Cardiac fibroblast (primary cell): ENCODE measurements at regions not wholly inside any gene's neighbourhood (a gene's known extent, or its start where the extent isn't known, plus 50 kb on each side); places are given as distances from the start of the nearest gene placed in this dataset.

ENCODE experiments used
- DNase-seq, 2 donors: peaks; one replicate each; pipeline versions ENCODE4 v3.0.0 to v3.0.0-alpha.2; 2010; ENCODE audit warnings: low read depth in 2 of 2
- H3K4me3 ChIP-seq, 2 donors: replicated peaks in 1 of 2; 1 replicate in 1 of 2; 2 replicates in 1 of 2; pipeline ENCODE4 v1.5.1; 2011; ENCODE audit warnings: low read depth in 2 of 2, low read length in 2 of 2, mild to moderate bottlenecking in 2 of 2, moderate library complexity in 1 of 2
- TF ChIP-seq, protein P1 (sequence below): IDR thresholded peaks from one replicate; pipeline ENCODE4 v1.5.1; 2011; ENCODE audit warnings: low read depth, mild to moderate bottlenecking, low read length, inconsistent platforms

DNA sequence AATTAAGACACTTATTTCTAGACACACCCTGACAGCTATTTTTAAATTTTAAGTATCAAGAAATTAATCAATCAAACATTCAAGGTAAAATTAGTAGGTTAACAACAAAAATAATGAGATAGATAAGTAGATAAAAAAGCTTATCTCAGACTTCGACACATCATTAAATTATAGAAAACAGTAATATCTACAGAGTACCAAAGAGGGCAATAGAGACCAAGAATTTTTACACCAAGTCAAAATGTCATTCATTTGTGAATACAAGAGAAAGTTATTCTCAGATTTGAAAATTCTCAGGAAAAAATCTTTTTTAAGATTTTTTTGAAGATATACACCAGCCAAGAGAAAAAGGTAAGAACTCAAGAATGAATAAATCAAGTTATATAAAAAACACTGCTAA, 445.6 kb downstream of the ACTL7B start:
- H3K4me3 ChIP-seq = no peak overlapping the region
- TF ChIP-seq, protein P1, sequence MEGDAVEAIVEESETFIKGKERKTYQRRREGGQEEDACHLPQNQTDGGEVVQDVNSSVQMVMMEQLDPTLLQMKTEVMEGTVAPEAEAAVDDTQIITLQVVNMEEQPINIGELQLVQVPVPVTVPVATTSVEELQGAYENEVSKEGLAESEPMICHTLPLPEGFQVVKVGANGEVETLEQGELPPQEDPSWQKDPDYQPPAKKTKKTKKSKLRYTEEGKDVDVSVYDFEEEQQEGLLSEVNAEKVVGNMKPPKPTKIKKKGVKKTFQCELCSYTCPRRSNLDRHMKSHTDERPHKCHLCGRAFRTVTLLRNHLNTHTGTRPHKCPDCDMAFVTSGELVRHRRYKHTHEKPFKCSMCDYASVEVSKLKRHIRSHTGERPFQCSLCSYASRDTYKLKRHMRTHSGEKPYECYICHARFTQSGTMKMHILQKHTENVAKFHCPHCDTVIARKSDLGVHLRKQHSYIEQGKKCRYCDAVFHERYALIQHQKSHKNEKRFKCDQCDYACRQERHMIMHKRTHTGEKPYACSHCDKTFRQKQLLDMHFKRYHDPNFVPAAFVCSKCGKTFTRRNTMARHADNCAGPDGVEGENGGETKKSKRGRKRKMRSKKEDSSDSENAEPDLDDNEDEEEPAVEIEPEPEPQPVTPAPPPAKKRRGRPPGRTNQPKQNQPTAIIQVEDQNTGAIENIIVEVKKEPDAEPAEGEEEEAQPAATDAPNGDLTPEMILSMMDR = no peak
- DNase-seq = no peak

- TF ChIP-seq, protein P1 = peak; percentile 20
- DNase-seq = no peak
- H3K4me3 ChIP-seq = no peak overlapping the region
These were observed 455.5 kb downstream of the ACTL7B start for GRCh38 chr9:108400297-108400696.

DNA sequence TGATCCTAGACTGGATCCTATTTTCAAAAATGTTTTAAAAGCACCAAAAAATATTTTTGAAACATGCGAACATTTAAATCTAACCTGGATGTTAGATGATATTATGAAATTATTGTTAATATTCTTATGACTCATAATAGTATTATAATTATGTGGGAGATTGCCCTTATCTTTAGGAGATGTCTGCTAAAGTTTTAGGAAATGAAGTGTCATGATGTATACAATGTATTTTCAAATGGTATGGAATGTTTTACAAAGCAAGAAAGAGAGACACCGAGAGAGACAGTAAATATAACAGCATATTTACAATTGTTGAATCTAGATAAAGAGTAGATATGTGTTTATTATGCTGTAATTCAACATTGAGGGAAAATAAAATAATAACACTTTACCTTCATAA, 455.9 kb downstream of the ACTL7B start:
- TF ChIP-seq, protein P1 = no peak
- no peak overlapping the region for H3K4me3 ChIP-seq
- no peak for DNase-seq

DNA sequence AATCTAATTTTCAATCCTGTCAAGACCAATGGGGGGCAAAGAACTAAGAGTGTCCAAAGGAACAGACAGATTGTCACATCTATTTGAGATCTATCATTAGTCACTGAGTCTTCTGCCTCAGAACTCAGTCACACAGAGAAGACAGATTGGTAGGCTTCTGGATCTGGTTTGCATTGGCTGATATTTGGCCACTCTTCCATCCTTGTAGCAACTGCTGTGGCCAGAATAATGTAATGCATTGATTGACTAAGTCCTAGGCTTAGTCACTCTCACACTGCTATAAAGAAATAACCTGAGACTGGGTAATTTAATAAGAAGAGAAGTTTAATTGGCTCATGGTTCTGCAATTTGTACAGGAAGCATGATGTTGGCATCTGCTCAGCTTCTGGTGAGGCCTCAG, 458.5 kb downstream of the ACTL7B start:
- TF ChIP-seq, protein P1 = no peak
- DNase-seq = no peak
- H3K4me3 ChIP-seq = no peak overlapping the region

GRCh38 chr9:108396611-108397010, 459.2 kb downstream of the ACTL7B start:
- no peak overlapping the region for H3K4me3 ChIP-seq
- TF ChIP-seq, protein P1 = no peak
- DNase-seq = no peak

GRCh38 chr9:108396193-108396592, 459.6 kb downstream of the ACTL7B start:
- no peak for DNase-seq
- TF ChIP-seq, protein P1 = no peak
- no peak overlapping the region for H3K4me3 ChIP-seq

DNA sequence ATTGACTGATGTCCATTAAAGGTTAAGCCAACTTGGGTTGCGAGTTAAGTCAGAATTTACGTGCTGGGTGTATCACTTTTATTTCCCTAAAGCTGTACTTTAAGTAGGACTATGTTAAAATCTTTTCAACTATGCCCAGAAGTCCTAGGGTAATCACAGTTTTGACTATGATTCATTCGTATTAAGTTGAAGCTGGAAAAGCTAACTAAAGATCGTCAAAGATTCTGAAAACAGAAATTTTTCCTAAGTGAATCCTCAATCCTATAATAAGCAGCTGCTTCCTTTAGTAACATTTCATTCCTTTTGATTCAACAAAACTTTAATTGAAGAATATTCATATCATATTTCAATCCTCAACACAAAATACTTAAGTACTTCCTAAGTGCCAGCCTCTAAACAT, 460.4 kb downstream of the ACTL7B start:
- no peak overlapping the region for H3K4me3 ChIP-seq
- TF ChIP-seq, protein P1 = no peak
- no peak for DNase-seq
